ENCODE measurements at regions not wholly inside any gene's neighbourhood (a gene's known extent, or its start where the extent isn't known, plus 50 kb on each side); places are given as distances from the start of the nearest gene placed in this dataset.

DNA sequence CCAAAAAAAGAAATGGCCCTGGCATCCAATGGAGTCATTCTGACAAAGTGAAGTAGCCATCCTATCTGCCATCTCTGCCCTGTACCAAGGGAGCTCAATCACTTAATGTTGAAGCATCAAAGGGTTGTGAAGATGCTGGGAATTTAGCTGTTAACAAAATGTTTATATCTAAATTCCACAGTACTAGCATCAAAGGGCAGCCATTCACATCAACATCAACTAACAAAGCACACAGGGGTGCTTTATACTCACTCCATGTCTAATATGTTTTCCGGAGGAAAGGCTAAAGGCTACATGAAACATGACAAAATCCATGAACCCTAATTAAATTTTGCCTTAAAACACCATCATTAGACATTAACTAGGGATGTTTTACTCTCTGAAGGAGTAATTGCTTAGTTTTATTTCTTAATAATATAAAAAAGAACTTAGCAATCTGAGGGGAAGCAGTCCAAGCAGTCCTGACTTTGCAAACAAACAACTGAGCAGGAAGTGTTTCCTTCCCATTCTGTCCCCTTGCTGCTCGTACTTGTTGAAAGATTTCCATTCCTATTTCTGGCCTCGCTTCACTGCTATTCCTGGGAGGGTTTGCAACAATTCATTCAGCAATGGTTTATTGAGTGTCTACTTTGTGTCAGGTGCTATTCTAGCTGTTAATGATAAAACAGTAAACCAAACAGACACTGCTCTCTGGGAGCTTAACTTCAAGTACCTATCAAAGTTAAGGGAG, 208.6 kb upstream of the SLC7A11 start:
- Histone ChIP-seq H3K27ac (ENCODE audit: low read length) (no peak overlapping the region), H3K4me2 (ENCODE audit: low read length) (no peak overlapping the region), H3K4me1 (ENCODE audit: insufficient read depth, low read length) (no peaks in the 10 kb centered on the region), H3F3A (ENCODE audit: low read length, unreplicated experiment) (no peaks in the 10 kb centered on the region), H3K9me3 (ENCODE audit: low read length) (no peaks in the 10 kb centered on the region), H3K36me3 (ENCODE audit: low read depth, low read length) (no peaks in the 10 kb centered on the region), H4K20me1 (ENCODE audit: low read length) (no peaks in the 10 kb centered on the region), H3K79me2 (ENCODE audit: low read length) (no peaks in the 10 kb centered on the region), H2AFZ (ENCODE audit: low read length) (no peak overlapping the region), H3K9me2 (replicated peaks; ENCODE audit: low read length) (no peaks in the 10 kb centered on the region), H3K4me3 (ENCODE audit: low read length) (no peak overlapping the region), H3K27me3 (ENCODE audit: low read length) (no peaks in the 10 kb centered on the region), H3K9ac (ENCODE audit: low read length) (no peak overlapping the region)
- POLR2A ChIA-PET (ENCODE audit: unreplicated experiment): no interaction called here
- ATAC-seq: no peak
- intact Hi-C loops (cut with micrococcal nuclease): no loop called here
- BruUV-seq (replicated peaks): no TSS peak
- no peak for TF ChIP-seq EZH2phosphoT487 (IDR thresholded peaks at IDR 0.05; ENCODE audit: borderline replicate concordance, low read length)
- TF ChIP-seq EZH2 (IDR thresholded peaks at IDR 0.05; ENCODE audit: low read length, unreplicated experiment): no peak
- TF ChIP-seq, protein P1, sequence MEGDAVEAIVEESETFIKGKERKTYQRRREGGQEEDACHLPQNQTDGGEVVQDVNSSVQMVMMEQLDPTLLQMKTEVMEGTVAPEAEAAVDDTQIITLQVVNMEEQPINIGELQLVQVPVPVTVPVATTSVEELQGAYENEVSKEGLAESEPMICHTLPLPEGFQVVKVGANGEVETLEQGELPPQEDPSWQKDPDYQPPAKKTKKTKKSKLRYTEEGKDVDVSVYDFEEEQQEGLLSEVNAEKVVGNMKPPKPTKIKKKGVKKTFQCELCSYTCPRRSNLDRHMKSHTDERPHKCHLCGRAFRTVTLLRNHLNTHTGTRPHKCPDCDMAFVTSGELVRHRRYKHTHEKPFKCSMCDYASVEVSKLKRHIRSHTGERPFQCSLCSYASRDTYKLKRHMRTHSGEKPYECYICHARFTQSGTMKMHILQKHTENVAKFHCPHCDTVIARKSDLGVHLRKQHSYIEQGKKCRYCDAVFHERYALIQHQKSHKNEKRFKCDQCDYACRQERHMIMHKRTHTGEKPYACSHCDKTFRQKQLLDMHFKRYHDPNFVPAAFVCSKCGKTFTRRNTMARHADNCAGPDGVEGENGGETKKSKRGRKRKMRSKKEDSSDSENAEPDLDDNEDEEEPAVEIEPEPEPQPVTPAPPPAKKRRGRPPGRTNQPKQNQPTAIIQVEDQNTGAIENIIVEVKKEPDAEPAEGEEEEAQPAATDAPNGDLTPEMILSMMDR (conservative IDR thresholded peaks at IDR 0.05; ENCODE audit: low read depth, low read length): no peak
- no peak for DNase-seq
- CTCF ChIA-PET: no interaction called here

DNA sequence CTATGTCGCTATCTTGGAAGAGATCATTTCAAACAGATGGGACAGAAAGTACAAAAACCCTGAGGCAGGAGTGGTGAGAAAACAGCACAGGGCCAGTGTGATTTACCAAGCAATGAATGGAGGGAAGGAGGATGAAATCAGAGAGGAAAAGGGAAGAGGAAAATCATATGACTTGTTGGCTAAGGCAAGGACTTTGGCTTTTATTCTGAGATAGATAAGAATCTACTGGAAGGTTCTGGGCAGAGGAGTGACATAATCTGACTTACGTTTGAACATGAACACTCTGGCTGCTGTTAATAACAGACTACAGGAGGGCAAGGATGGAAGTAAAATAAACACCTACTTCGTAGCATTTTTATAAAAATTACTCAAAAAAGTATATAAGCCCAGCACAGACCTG, 207.8 kb upstream of the SLC7A11 start:
- Histone ChIP-seq H3K36me3 (ENCODE audit: low read depth, low read length) (no peaks in the 10 kb centered on the region), H3K79me2 (ENCODE audit: low read length) (no peaks in the 10 kb centered on the region), H3K27ac (ENCODE audit: low read length) (no peak overlapping the region), H3F3A (ENCODE audit: low read length, unreplicated experiment) (no peaks in the 10 kb centered on the region), H3K9me3 (ENCODE audit: low read length) (no peaks in the 10 kb centered on the region), H3K9me2 (replicated peaks; ENCODE audit: low read length) (no peaks in the 10 kb centered on the region), H3K4me3 (ENCODE audit: low read length) (no peak overlapping the region), H3K27me3 (ENCODE audit: low read length) (no peaks in the 10 kb centered on the region), H3K4me2 (ENCODE audit: low read length) (no peak overlapping the region), H2AFZ (ENCODE audit: low read length) (no peak overlapping the region), H3K4me1 (ENCODE audit: insufficient read depth, low read length) (no peaks in the 10 kb centered on the region), H4K20me1 (ENCODE audit: low read length) (no peaks in the 10 kb centered on the region), H3K9ac (ENCODE audit: low read length) (no peak overlapping the region)
- BruUV-seq (replicated peaks): no TSS peak
- intact Hi-C loops (cut with micrococcal nuclease): no loop called here
- DNase-seq (no peak), ATAC-seq (no peak)
- TF ChIP-seq EZH2phosphoT487 (IDR thresholded peaks at IDR 0.05; ENCODE audit: borderline replicate concordance, low read length): no peak
- TF ChIP-seq EZH2 (IDR thresholded peaks at IDR 0.05; ENCODE audit: low read length, unreplicated experiment): no peak
- TF ChIP-seq, protein P1 (conservative IDR thresholded peaks at IDR 0.05; ENCODE audit: low read depth, low read length): no peak
- ChIA-PET POLR2A (ENCODE audit: unreplicated experiment) (no interaction called here), CTCF (no interaction called here)

DNA sequence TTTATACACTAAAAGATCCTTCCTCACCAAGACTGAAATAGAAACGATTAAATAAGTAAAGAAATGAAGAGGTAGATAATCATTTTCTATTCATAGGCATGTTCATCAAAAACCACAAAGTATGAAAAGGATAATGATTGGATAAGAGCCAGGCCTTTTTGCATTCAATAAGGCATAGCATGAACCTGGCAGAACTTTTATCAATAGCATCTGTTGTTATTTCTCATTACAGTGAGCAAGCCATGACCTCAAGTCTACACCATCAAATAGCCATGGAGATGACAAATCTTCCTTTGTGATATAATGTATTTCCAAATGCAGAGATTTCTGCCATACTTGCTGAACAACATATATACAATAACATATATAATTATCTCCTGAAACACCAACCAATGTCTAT, 206.0 kb upstream of the SLC7A11 start:
- Histone ChIP-seq H4K20me1 (ENCODE audit: low read length) (no peaks in the 10 kb centered on the region), H3K9me2 (replicated peaks; ENCODE audit: low read length) (no peaks in the 10 kb centered on the region), H3K79me2 (ENCODE audit: low read length) (no peaks in the 10 kb centered on the region), H3K27ac (ENCODE audit: low read length) (no peak overlapping the region), H3K4me2 (ENCODE audit: low read length) (no peak overlapping the region), H3K4me1 (ENCODE audit: insufficient read depth, low read length) (no peaks in the 10 kb centered on the region), H3F3A (ENCODE audit: low read length, unreplicated experiment) (no peaks in the 10 kb centered on the region), H3K9ac (ENCODE audit: low read length) (no peak overlapping the region), H3K27me3 (ENCODE audit: low read length) (no peaks in the 10 kb centered on the region), H2AFZ (ENCODE audit: low read length) (no peak overlapping the region), H3K36me3 (ENCODE audit: low read depth, low read length) (no peaks in the 10 kb centered on the region), H3K4me3 (ENCODE audit: low read length) (no peak overlapping the region), H3K9me3 (ENCODE audit: low read length) (no peaks in the 10 kb centered on the region)
- ATAC-seq (no peak), DNase-seq (no peak)
- ChIA-PET POLR2A (ENCODE audit: unreplicated experiment) (no interaction called here), CTCF (no interaction called here)
- BruUV-seq (replicated peaks): no TSS peak
- intact Hi-C loops (cut with micrococcal nuclease): no loop called here
- no peak for TF ChIP-seq EZH2 (IDR thresholded peaks at IDR 0.05; ENCODE audit: low read length, unreplicated experiment)
- no peak for TF ChIP-seq EZH2phosphoT487 (IDR thresholded peaks at IDR 0.05; ENCODE audit: borderline replicate concordance, low read length)
- TF ChIP-seq, protein P1 (conservative IDR thresholded peaks at IDR 0.05; ENCODE audit: low read depth, low read length): no peak

Measured in PC-3 (cell line).